ENCODE measurements at regions not wholly inside any gene's neighbourhood (a gene's known extent, or its start where the extent isn't known, plus 50 kb on each side); places are given as distances from the start of the nearest gene placed in this dataset.
"Not testable (repeated sequence)": the region's sequence is repeated elsewhere in the genome, so short reads cannot be mapped to it uniquely, and the experiment has no call there.

DNA sequence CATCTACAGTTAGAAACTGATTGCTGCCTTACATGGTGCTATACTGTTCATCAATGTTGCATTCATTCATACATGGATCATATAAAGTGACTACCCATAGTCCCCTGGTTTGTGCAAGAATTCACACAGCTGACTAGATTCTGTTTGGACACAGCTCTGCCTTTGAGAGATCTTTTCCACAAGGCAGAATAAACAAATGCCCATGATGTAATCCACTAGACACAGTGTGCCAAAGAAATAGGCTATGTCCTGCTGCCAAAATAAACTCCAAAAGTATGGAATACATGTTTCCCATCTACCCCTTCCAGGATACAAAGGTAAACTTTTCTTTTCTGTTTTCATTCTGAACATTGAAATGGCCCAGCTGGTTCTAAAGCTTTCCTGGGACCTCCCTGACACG, 269.4 kb upstream of the CHAC2 start:
- DNase-seq: no peak
- no peaks in the 10 kb centered on the region for H3K9me3 ChIP-seq
- no peak overlapping the region for H3K27ac ChIP-seq
- ATAC-seq: no peak
- no peak overlapping the region for H3K4me3 ChIP-seq
- in situ Hi-C loops (cut with MboI; ENCODE audit: low sequenced_read_pairs in 4 of 4): no loop called here
- H3K36me3 ChIP-seq: no peaks in the 10 kb centered on the region
- H3K4me1 ChIP-seq: no peaks in the 10 kb centered on the region
- intact Hi-C loops (cut with DNase I; ENCODE audit: low total_unique reads): no loop called here
- H3K27me3 ChIP-seq: no peaks in the 10 kb centered on the region
- TF ChIP-seq POLR2A (IDR thresholded peaks at IDR 0.05) (no peak), CTCF (IDR thresholded peaks at IDR 0.05 in 4 of 5, conservative IDR thresholded peaks at IDR 0.05 in 1 of 5) (no peak)

DNA sequence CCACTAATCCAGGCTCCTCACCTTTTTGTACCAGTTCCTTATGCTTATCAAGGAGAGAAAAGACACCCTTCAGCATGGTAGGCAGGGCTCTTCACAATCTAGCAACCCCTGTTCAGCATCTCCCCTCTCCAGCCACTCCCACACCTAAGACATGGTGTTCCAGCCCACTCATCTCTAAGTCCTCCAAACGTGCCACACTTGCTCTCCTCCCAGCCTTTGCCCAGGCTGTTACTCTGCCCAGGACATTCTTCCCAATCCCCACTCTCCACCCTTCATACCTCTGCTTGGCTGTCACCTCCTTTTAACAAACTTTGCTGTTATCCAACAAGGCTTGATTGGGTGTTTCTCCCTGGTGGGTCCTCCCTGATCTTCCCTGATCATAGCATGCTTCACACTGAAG, 270.6 kb upstream of the CHAC2 start:
- H3K27ac ChIP-seq: no peak overlapping the region
- TF ChIP-seq POLR2A (IDR thresholded peaks at IDR 0.05) (no peak), CTCF (IDR thresholded peaks at IDR 0.05 in 4 of 5, conservative IDR thresholded peaks at IDR 0.05 in 1 of 5) (no peak)
- DNase-seq: no peak
- H3K27me3 ChIP-seq: no peaks in the 10 kb centered on the region
- H3K36me3 ChIP-seq: no peaks in the 10 kb centered on the region
- no peak overlapping the region for H3K4me3 ChIP-seq
- no peaks in the 10 kb centered on the region for H3K4me1 ChIP-seq
- H3K9me3 ChIP-seq: no peaks in the 10 kb centered on the region
- in situ Hi-C loops (cut with MboI; ENCODE audit: low sequenced_read_pairs in 4 of 4) (no loop called here), intact Hi-C loops (cut with DNase I; ENCODE audit: low total_unique reads) (no loop called here)
- ATAC-seq: no peak

GRCh38 chr2:53493210-53493609, 274.4 kb upstream of the CHAC2 start:
- TF ChIP-seq CTCF (IDR thresholded peaks at IDR 0.05 in 4 of 5, conservative IDR thresholded peaks at IDR 0.05 in 1 of 5) (no peak), POLR2A (IDR thresholded peaks at IDR 0.05) (no peak)
- in situ Hi-C loops (cut with MboI; ENCODE audit: low sequenced_read_pairs in 4 of 4) (no loop called here), intact Hi-C loops (cut with DNase I; ENCODE audit: low total_unique reads) (no loop called here)
- Histone ChIP-seq H3K27ac (no peak overlapping the region), H3K27me3 (no peaks in the 10 kb centered on the region), H3K4me3 (no peak overlapping the region), H3K36me3 (no peaks in the 10 kb centered on the region), H3K9me3 (no peaks in the 10 kb centered on the region), H3K4me1 (no peaks in the 10 kb centered on the region)
- no peak for ATAC-seq
- no peak for DNase-seq

- intact Hi-C loops (cut with DNase I; ENCODE audit: low total_unique reads) (no loop called here), in situ Hi-C loops (cut with MboI; ENCODE audit: low sequenced_read_pairs in 4 of 4) (no loop called here)
- Histone ChIP-seq H3K27me3 (no peaks in the 10 kb centered on the region), H3K9me3 (no peaks in the 10 kb centered on the region), H3K4me1 (no peaks in the 10 kb centered on the region), H3K27ac (no peak overlapping the region), H3K4me3 (no peak overlapping the region), H3K36me3 (no peaks in the 10 kb centered on the region)
- peak; percentile 3 to 58 for DNase-seq
- ATAC-seq: peak in 1 of 2 donors; percentile 66
- TF ChIP-seq POLR2A (IDR thresholded peaks at IDR 0.05) (no peak), CTCF (IDR thresholded peaks at IDR 0.05 in 4 of 5, conservative IDR thresholded peaks at IDR 0.05 in 1 of 5) (no peak)
Observed at GRCh38 chr2:53490659-53491058, 276.9 kb upstream of the CHAC2 start.

DNA sequence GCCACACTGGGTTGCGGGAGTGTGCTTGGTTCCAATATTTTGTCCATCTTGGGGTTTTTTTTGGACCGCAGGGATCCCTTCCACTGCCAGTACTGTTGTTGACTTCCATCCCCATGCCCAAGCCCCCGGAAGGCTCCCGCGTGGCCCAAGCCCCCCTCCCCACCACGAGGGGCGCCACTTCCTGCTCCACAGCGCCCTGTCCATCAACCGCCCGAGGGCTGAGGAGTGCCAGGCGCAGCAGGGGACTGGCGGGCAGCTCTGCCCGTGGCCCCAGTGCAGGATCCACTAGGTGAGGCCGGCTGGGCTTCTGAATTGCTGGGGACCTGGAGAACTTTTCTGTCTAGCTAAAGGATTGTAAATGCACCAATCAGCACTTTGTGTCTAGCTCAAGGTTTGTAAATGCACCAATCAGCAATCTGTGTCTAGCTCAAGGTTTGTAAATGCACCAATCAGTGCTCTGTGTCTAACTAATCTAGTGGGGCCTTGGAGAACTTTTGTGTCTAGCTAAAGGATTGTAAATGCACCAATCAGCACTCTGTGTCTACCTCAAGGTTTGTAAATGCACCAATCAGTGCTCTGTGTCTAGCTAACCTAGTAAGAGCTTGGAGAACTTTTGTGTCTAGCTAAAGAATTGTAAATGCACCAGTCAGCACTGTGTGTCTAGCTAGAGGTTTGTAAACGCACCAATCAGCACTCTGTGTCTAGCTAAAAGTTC, 281.3 kb upstream of the CHAC2 start:
- intact Hi-C loops (cut with DNase I; ENCODE audit: low total_unique reads); H3K36me3 ChIP-seq; DNase-seq; ATAC-seq; H3K4me1 ChIP-seq; in situ Hi-C loops (cut with MboI; ENCODE audit: low sequenced_read_pairs in 4 of 4); H3K4me3 ChIP-seq; H3K27me3 ChIP-seq; H3K27ac ChIP-seq; H3K9me3 ChIP-seq: not testable (repeated sequence)

All from gastrocnemius medialis (tissue), 4 donors.